ENCODE measurements at regions not wholly inside any gene's neighbourhood (a gene's known extent, or its start where the extent isn't known, plus 50 kb on each side); places are given as distances from the start of the nearest gene placed in this dataset.
A peak's percentile ranks its signal among the peaks of the same experiment; 100 is the strongest.

GRCh38 chr4:148557793-148558192 is 115.6 kb upstream of the NR3C2 start:
- no peaks in the 10 kb centered on the region for H3K9me2 ChIP-seq (replicated peaks; ENCODE audit: low read length)
- H3K27me3 ChIP-seq (ENCODE audit: low read length): no peaks in the 10 kb centered on the region
- no peaks in the 10 kb centered on the region for H3K9me3 ChIP-seq (ENCODE audit: low read length)
- no peaks in the 10 kb centered on the region for H3K36me3 ChIP-seq (ENCODE audit: low read depth, low read length)
- H3K4me3 ChIP-seq (ENCODE audit: low read length): no peak overlapping the region
- intact Hi-C loops (cut with micrococcal nuclease): no loop called here
- no peaks in the 10 kb centered on the region for H4K20me1 ChIP-seq (ENCODE audit: low read length)
- DNase-seq (no peak), ATAC-seq (no peak)
- no peaks in the 10 kb centered on the region for H3F3A ChIP-seq (ENCODE audit: low read length, unreplicated experiment)
- H3K9ac ChIP-seq (ENCODE audit: low read length): no peak overlapping the region
- no peak overlapping the region for H2AFZ ChIP-seq (ENCODE audit: low read length)
- BruUV-seq (replicated peaks): no TSS peak
- TF ChIP-seq EZH2 (IDR thresholded peaks at IDR 0.05; ENCODE audit: low read length, unreplicated experiment) (no peak), EZH2phosphoT487 (IDR thresholded peaks at IDR 0.05; ENCODE audit: borderline replicate concordance, low read length) (no peak), CTCF (conservative IDR thresholded peaks at IDR 0.05; ENCODE audit: low read depth, low read length) (no peak)
- no peak overlapping the region for H3K4me2 ChIP-seq (ENCODE audit: low read length)
- POLR2A ChIA-PET (ENCODE audit: unreplicated experiment): no interaction called here
- no peak overlapping the region for H3K27ac ChIP-seq (ENCODE audit: low read length)
- CTCF ChIA-PET: no interaction called here
- H3K79me2 ChIP-seq (ENCODE audit: low read length): no peaks in the 10 kb centered on the region
- H3K4me1 ChIP-seq (ENCODE audit: insufficient read depth, low read length): no peaks in the 10 kb centered on the region

GRCh38 chr4:148550788-148551187 is 108.6 kb upstream of the NR3C2 start:
- H3F3A ChIP-seq (ENCODE audit: low read length, unreplicated experiment): no peaks in the 10 kb centered on the region
- H3K27me3 ChIP-seq (ENCODE audit: low read length): no peaks in the 10 kb centered on the region
- CTCF ChIA-PET: no interaction called here
- no peak overlapping the region for H2AFZ ChIP-seq (ENCODE audit: low read length)
- ATAC-seq: no peak
- H3K4me1 ChIP-seq (ENCODE audit: insufficient read depth, low read length): no peaks in the 10 kb centered on the region
- no TSS peak for BruUV-seq (replicated peaks)
- POLR2A ChIA-PET (ENCODE audit: unreplicated experiment): no interaction called here
- no peak overlapping the region for H3K27ac ChIP-seq (ENCODE audit: low read length)
- intact Hi-C loops (cut with micrococcal nuclease): no loop called here
- H3K9ac ChIP-seq (ENCODE audit: low read length): no peak overlapping the region
- H4K20me1 ChIP-seq (ENCODE audit: low read length): no peaks in the 10 kb centered on the region
- DNase-seq: no peak
- H3K4me3 ChIP-seq (ENCODE audit: low read length): no peak overlapping the region
- no peaks in the 10 kb centered on the region for H3K9me2 ChIP-seq (replicated peaks; ENCODE audit: low read length)
- no peaks in the 10 kb centered on the region for H3K9me3 ChIP-seq (ENCODE audit: low read length)
- H3K79me2 ChIP-seq (ENCODE audit: low read length): no peaks in the 10 kb centered on the region
- no peaks in the 10 kb centered on the region for H3K36me3 ChIP-seq (ENCODE audit: low read depth, low read length)
- no peak overlapping the region for H3K4me2 ChIP-seq (ENCODE audit: low read length)
- no peak for TF ChIP-seq CTCF (conservative IDR thresholded peaks at IDR 0.05; ENCODE audit: low read depth, low read length)
- no peak for TF ChIP-seq EZH2 (IDR thresholded peaks at IDR 0.05; ENCODE audit: low read length, unreplicated experiment)
- TF ChIP-seq EZH2phosphoT487 (IDR thresholded peaks at IDR 0.05; ENCODE audit: borderline replicate concordance, low read length): no peak

- no peaks in the 10 kb centered on the region for H3K36me3 ChIP-seq (ENCODE audit: low read depth, low read length)
- no peak overlapping the region for H3K4me2 ChIP-seq (ENCODE audit: low read length)
- no peaks in the 10 kb centered on the region for H3K9me3 ChIP-seq (ENCODE audit: low read length)
- H3K9ac ChIP-seq (ENCODE audit: low read length): no peak overlapping the region
- peak; percentile 58 for ATAC-seq
- H3K4me3 ChIP-seq (ENCODE audit: low read length): no peak overlapping the region
- peak; percentile 39 for DNase-seq
- 0 out of 2 replicates have a peak, but pooled peaks cover 10% of the 10 kb centered on the region for H3K4me1 ChIP-seq (ENCODE audit: insufficient read depth, low read length)
- no peaks in the 10 kb centered on the region for H4K20me1 ChIP-seq (ENCODE audit: low read length)
- CTCF ChIA-PET: no interaction called here
- intact Hi-C loops (cut with micrococcal nuclease): no loop called here
- no peaks in the 10 kb centered on the region for H3K9me2 ChIP-seq (replicated peaks; ENCODE audit: low read length)
- no peaks in the 10 kb centered on the region for H3K79me2 ChIP-seq (ENCODE audit: low read length)
- no TSS peak for BruUV-seq (replicated peaks)
- TF ChIP-seq CTCF (conservative IDR thresholded peaks at IDR 0.05; ENCODE audit: low read depth, low read length) (no peak), EZH2phosphoT487 (IDR thresholded peaks at IDR 0.05; ENCODE audit: borderline replicate concordance, low read length) (no peak), EZH2 (IDR thresholded peaks at IDR 0.05; ENCODE audit: low read length, unreplicated experiment) (no peak)
- H3K27ac ChIP-seq (ENCODE audit: low read length): no peak overlapping the region
- no peak overlapping the region for H2AFZ ChIP-seq (ENCODE audit: low read length)
- no peaks in the 10 kb centered on the region for H3K27me3 ChIP-seq (ENCODE audit: low read length)
- POLR2A ChIA-PET (ENCODE audit: unreplicated experiment): no interaction called here
- H3F3A ChIP-seq (ENCODE audit: low read length, unreplicated experiment): no peaks in the 10 kb centered on the region
Measured at GRCh38 chr4:148542922-148543623, 100.9 kb upstream of the NR3C2 start.

All from PC-3 (cell line).